Astrocyte of the spinal cord (primary cell): ENCODE measurements at regions not wholly inside any gene's neighbourhood (a gene's known extent, or its start where the extent isn't known, plus 50 kb on each side); places are given as distances from the start of the nearest gene placed in this dataset.

Experiments used
- DNase-seq: peaks from one replicate; pipeline ENCODE4 v3.0.0; 2011; ENCODE audit warnings: low read depth, low spot score
- H3K4me3 ChIP-seq: 2 replicates; pipeline ENCODE4 v1.5.1; 2011; ENCODE audit warnings: low read depth, mild to moderate bottlenecking, low read length, moderate library complexity
- CTCF ChIP-seq: IDR thresholded peaks from 2 replicates; pipeline ENCODE4 v1.5.1; 2012; ENCODE audit warnings: low read depth, mild to moderate bottlenecking, low read length, inconsistent platforms
- in situ Hi-C: cut with HindIII; loops from 2 replicates; pipeline ENCODE4 v1.10.0; 2017; ENCODE audit warnings: low sequenced_read_pairs

DNA sequence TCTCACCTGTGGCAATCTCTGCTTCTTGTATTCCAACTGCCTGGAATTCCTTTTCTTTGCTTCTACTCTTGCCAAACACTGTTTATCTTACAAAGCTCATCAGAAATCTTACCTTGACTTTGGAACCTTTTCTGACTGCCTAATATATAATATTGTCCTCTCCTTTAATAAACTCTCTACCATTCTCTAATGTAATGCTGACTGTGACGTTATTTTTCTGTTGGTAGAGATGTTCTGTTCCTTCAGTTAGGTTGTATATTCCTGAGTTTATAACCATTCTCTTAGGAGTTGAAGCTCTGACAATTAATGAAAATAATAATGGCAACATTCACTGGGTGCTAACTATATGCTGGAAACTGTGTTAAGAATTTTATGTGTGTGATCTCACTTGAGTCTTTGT lies 188.8 kb upstream of the ATP10B start:
- H3K4me3 ChIP-seq = no peak overlapping the region
- in situ Hi-C loops = no loop called here
- DNase-seq = no peak
- TF ChIP-seq CTCF = no peak

DNA sequence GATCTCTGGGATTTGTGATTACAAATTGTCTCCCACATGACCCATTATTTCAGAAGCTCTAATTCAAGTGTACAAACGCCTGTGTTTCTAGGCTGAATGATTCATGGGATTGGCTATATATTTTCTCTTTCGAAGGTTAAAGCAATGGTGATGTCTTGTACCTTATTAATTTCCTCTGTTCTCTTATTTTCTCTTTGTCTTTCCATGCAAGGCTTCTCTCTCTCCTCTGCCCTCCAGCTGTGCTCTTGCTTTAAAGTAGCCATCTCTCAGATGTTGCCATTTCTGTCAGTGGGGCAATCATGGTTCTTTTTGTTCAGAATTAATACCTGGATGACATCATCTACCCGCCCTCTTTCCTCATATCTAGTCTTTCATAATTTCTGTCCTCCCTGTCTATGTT lies 184.3 kb upstream of the ATP10B start:
- no peak for DNase-seq
- in situ Hi-C loops = no loop called here
- H3K4me3 ChIP-seq = no peak overlapping the region
- no peak for TF ChIP-seq CTCF

DNA sequence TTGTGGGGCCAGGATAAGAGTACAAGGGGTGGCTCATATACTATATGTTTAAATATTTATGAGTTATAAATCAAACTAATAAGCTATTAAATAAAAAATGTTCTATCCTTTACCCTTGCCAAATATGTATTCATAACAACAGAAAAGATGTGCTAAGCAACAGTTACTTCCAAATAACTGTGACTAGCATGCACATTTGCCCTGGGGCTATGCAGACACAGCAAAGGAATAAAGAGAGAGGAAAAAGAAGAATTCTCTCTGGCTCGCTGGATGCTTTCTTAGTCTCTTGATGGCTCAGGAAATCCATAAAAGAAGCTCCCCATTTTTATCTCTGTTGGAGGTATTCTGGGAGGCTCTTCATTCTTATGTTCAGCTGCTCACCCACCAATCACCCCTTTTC lies 182.4 kb upstream of the ATP10B start:
- no peak overlapping the region for H3K4me3 ChIP-seq
- no peak for DNase-seq
- in situ Hi-C loops = no loop called here
- TF ChIP-seq CTCF = no peak

- TF ChIP-seq CTCF = no peak
- no peak for DNase-seq
- H3K4me3 ChIP-seq = no peak overlapping the region
- in situ Hi-C loops = no loop called here
Measured at GRCh38 chr5:161030229-161030628, 178.2 kb upstream of the ATP10B start.

GRCh38 chr5:161027763-161028162 lies 175.8 kb upstream of the ATP10B start:
- TF ChIP-seq CTCF = no peak
- no peak overlapping the region for H3K4me3 ChIP-seq
- in situ Hi-C loops = no loop called here
- DNase-seq = no peak

DNA sequence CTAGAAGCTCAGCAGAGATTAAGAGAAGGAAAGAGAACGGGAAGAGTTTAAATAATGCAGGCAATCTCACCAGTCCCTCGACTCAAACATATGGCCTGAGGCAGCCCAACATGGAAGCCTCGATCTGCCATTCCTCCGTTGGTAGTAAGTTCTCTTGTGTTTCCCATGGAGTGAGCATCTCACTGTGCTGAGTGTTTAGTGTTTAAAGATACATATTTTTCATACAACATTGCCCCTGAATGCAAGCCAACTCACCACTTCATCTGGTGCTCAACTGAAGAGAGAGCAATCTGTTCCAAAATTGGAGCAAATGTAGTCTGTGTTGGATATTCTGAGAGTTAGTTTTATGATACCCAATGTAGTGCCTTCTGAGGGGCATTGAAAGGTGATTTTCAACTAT lies 171.5 kb upstream of the ATP10B start:
- in situ Hi-C loops = no loop called here
- no peak for TF ChIP-seq CTCF
- DNase-seq = no peak
- H3K4me3 ChIP-seq = no peak overlapping the region

- TF ChIP-seq CTCF = no peak
- in situ Hi-C loops = no loop called here
- DNase-seq = no peak
- no peak overlapping the region for H3K4me3 ChIP-seq
Measured at GRCh38 chr5:161022151-161022550, 170.1 kb upstream of the ATP10B start.
